ENCODE measurements at regions not wholly inside any gene's neighbourhood (a gene's known extent, or its start where the extent isn't known, plus 50 kb on each side); places are given as distances from the start of the nearest gene placed in this dataset.

DNA sequence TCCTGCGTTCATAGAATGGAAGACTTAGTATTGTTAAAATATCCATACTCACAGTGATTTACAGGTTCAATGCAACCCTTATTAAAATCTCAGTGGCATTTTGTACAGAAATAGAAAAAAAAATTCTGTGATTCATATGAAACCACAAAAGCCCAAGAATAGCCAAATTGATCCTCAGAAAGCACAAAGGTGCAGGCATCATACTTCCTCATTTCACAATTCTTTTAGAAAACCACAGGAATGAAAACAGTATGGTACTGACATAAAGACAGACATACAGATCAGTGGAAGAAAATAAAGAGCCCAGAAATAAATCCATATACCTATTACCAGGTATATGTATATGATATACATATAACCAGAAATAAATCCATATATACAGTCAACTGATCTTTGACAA lies 86.8 kb upstream of the MEGF10 start:
- peaks cover 0 to 6% (median 0%) of the 10 kb centered on the region in 3 donors for H3K4me1 ChIP-seq
- DNase-seq = no peak
- H3K36me3 ChIP-seq = no peaks in the 10 kb centered on the region
- H3K27ac ChIP-seq = no peak overlapping the region
- TF ChIP-seq, protein P1, sequence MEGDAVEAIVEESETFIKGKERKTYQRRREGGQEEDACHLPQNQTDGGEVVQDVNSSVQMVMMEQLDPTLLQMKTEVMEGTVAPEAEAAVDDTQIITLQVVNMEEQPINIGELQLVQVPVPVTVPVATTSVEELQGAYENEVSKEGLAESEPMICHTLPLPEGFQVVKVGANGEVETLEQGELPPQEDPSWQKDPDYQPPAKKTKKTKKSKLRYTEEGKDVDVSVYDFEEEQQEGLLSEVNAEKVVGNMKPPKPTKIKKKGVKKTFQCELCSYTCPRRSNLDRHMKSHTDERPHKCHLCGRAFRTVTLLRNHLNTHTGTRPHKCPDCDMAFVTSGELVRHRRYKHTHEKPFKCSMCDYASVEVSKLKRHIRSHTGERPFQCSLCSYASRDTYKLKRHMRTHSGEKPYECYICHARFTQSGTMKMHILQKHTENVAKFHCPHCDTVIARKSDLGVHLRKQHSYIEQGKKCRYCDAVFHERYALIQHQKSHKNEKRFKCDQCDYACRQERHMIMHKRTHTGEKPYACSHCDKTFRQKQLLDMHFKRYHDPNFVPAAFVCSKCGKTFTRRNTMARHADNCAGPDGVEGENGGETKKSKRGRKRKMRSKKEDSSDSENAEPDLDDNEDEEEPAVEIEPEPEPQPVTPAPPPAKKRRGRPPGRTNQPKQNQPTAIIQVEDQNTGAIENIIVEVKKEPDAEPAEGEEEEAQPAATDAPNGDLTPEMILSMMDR (IDR thresholded peaks at IDR 0.05) = no peak
- no peak for TF ChIP-seq POLR2A (IDR thresholded peaks at IDR 0.05)
- 42 to 56% methylated on average over 1 of the region's 1 CpG for WGBS, 2 donors
- no peaks in the 10 kb centered on the region for H3K9me3 ChIP-seq
- intact Hi-C loops (cut with DNase I) = no loop called here
- H3K4me3 ChIP-seq = no peak overlapping the region
- H3K27me3 ChIP-seq = peaks cover 0 to 6% (median 0%) of the 10 kb centered on the region in 4 donors

DNA sequence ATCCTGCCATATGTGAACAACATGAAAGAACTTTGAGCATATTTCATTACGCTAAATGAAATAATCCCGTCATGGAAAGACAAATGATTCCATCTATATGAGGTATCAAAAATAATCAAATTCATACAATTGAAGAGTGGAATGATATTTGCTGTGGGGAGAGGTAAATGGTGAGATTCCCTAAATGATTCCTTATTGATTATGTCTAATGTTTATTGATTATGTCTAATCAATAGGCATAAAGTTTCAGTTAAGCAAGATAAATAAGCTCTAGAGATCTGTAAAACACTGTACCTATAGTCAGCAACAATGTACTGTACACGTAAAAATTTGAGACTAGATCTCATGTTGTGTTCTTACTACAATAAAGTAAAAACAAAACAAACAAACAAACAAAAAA lies 85.4 kb upstream of the MEGF10 start:
- Histone ChIP-seq H3K9me3 (no peaks in the 10 kb centered on the region), H3K27me3 (peaks cover 0 to 6% (median 0%) of the 10 kb centered on the region in 4 donors), H3K27ac (no peak overlapping the region), H3K4me3 (no peak overlapping the region), H3K4me1 (peaks cover 0 to 6% (median 0%) of the 10 kb centered on the region in 3 donors), H3K36me3 (no peaks in the 10 kb centered on the region)
- TF ChIP-seq, protein P1 (IDR thresholded peaks at IDR 0.05) = no peak
- no peak for TF ChIP-seq POLR2A (IDR thresholded peaks at IDR 0.05)
- intact Hi-C loops (cut with DNase I) = no loop called here
- no peak for DNase-seq
- WGBS, 2 donors = 77 to 83% methylated on average over 3 of the region's 3 CpGs

DNA sequence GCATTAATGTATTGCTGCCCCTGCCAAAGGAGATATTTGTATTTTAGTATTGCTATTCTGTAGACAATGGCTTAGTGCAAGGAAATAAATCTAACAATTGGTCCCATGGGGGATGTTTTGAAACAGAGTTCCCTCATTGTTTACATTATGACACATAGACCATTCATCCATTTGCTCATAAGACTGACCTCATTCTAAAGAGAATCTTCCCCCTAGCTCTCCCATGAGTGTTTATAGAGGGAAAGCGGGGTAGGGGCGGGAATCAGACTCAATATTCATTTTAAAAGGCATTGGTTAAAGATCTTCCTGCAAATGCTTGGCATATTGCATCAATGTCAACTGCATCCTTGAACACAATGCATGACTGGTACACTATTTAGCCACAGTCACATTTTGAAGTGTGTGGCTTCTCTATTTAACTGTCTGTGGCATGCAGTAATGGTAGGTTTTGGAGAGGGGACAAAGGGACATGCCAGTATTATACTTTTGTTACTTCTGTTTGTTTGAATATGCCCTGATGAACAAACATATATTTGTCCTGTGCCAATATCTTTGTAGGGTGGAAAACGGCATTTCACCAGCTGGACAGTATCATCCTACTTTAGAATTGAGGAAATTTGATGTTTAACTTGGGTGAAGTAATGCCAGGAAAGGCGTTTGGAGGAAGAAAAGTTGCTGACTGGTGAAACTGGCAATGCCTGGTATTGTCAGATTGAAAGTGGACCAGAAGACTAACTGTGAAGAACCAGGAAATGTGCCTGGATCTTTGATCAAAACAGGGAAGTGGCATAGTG lies 84.1 kb upstream of the MEGF10 start:
- TF ChIP-seq POLR2A (IDR thresholded peaks at IDR 0.05) = no peak
- TF ChIP-seq, protein P1 (IDR thresholded peaks at IDR 0.05) = no peak
- intact Hi-C loops (cut with DNase I) = no loop called here
- Histone ChIP-seq H3K27ac (no peak overlapping the region), H3K36me3 (no peaks in the 10 kb centered on the region), H3K4me3 (no peak overlapping the region), H3K4me1 (peaks cover 0 to 6% (median 0%) of the 10 kb centered on the region in 3 donors), H3K9me3 (no peaks in the 10 kb centered on the region), H3K27me3 (peaks cover 0 to 6% (median 0%) of the 10 kb centered on the region in 4 donors)
- 32 to 38% methylated on average over 4 of the region's 4 CpGs for WGBS, 2 donors
- no peak for DNase-seq

DNA sequence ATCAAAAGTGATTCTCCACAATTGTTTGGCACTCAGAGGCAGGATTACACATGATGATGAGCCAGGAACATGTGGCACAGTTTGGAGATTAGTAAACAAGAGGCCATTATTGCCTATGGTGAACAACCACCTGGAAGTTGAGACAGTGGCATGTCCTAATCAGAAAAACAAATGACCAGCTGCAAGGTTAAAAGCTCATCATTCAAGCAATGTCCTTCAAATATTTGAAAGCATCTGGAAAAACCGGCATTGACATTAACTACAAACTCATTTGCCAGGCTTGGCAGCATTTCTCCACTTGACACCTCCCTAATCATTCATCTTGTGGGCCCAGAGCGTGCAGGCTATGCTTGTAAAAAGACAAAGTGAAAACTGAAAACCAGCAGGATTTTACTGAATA lies 80.6 kb upstream of the MEGF10 start:
- 23 to 42% methylated on average over 2 of the region's 2 CpGs for WGBS, 2 donors
- no peak overlapping the region for H3K4me3 ChIP-seq
- H3K9me3 ChIP-seq = no peaks in the 10 kb centered on the region
- DNase-seq = no peak
- H3K27me3 ChIP-seq = peaks cover 0 to 6% (median 0%) of the 10 kb centered on the region in 4 donors
- no peak overlapping the region for H3K27ac ChIP-seq
- intact Hi-C loops (cut with DNase I) = no loop called here
- TF ChIP-seq, protein P1 (IDR thresholded peaks at IDR 0.05) = no peak
- no peak for TF ChIP-seq POLR2A (IDR thresholded peaks at IDR 0.05)
- no peaks in the 10 kb centered on the region for H3K36me3 ChIP-seq
- H3K4me1 ChIP-seq = peaks cover 0 to 6% (median 0%) of the 10 kb centered on the region in 3 donors

DNA sequence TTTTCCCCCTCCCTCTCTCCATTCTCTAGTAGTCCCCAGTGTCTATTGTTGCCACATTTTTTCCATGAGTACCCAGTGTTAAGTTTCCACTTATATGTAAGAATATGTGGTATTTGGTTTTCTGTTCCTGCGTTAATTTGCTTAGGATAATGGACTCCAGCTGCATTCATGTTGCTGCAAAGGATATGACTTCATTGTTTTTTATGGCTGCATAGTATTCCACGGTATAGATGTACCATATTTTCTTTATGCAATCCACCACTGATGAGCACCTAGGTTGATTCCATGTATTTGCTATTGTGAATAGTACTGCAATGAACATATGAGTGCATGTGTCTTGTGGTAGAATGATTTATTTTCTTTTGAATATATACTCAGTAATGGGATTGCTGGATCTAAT lies 77.4 kb upstream of the MEGF10 start:
- H3K36me3 ChIP-seq = no peaks in the 10 kb centered on the region
- TF ChIP-seq, protein P1 (IDR thresholded peaks at IDR 0.05) = no peak
- no peak for TF ChIP-seq POLR2A (IDR thresholded peaks at IDR 0.05)
- WGBS, 2 donors = 84 to 88% methylated on average over 2 of the region's 2 CpGs
- no peak for DNase-seq
- H3K4me1 ChIP-seq = no peaks in the 10 kb centered on the region
- no peak overlapping the region for H3K27ac ChIP-seq
- H3K27me3 ChIP-seq = no peaks in the 10 kb centered on the region
- intact Hi-C loops (cut with DNase I) = no loop called here
- H3K4me3 ChIP-seq = no peak overlapping the region
- no peaks in the 10 kb centered on the region for H3K9me3 ChIP-seq

All from esophagus squamous epithelium (tissue), 5 donors.